Calu3 (cell line): ENCODE measurements at regions not wholly inside any gene's neighbourhood (a gene's known extent, or its start where the extent isn't known, plus 50 kb on each side); places are given as distances from the start of the nearest gene placed in this dataset.

Experiments
- BruUV-seq: library from RNA; stranded (reverse); fragments of 400-500 nt; replicated peaks from 2 replicates; lab custom pipeline; 2021; lab: Mats Ljungman, UMichigan
- CTCF ChIA-PET: fragments of 300-600 bp; sonication (Branson Sonifier 250); formaldehyde crosslinking; loops from one replicate; lab custom pipeline; 2022; ENCODE audit warnings: antibody characterized with exemption; lab: Charles Lee
- DNase-seq: peaks from one replicate; pipeline ENCODE4 v3.0.0; 2022
- H3K27ac Mint-ChIP-seq: one replicate; pipeline ENCODE4 v1.8.0; 2022; ENCODE audit warnings: mixed read lengths; ENCODE audit not compliant: unreplicated experiment
- H3K27me3 Mint-ChIP-seq: one replicate; pipeline ENCODE4 v1.8.0; 2022; ENCODE audit warnings: mixed read lengths; ENCODE audit not compliant: unreplicated experiment
- H3K36me3 Mint-ChIP-seq: one replicate; pipeline ENCODE4 v1.8.0; 2022; ENCODE audit warnings: mild to moderate bottlenecking, moderate library complexity, mixed read lengths; ENCODE audit not compliant: insufficient read depth, unreplicated experiment
- H3K4me1 Mint-ChIP-seq: one replicate; pipeline ENCODE4 v1.8.0; 2022; ENCODE audit warnings: mild to moderate bottlenecking, low read depth, mixed read lengths; ENCODE audit not compliant: unreplicated experiment
- H3K4me3 Mint-ChIP-seq: one replicate; pipeline ENCODE4 v1.8.0; 2022; ENCODE audit warnings: mild to moderate bottlenecking, low read depth, moderate library complexity, mixed read lengths; ENCODE audit not compliant: unreplicated experiment
- H3K9me3 Mint-ChIP-seq: one replicate; pipeline ENCODE4 v1.8.0; 2022; ENCODE audit warnings: low read depth, mixed read lengths; ENCODE audit not compliant: unreplicated experiment
- CTCF ChIP-seq: fragments of 200-600 bp; IDR thresholded peaks from one replicate; pipeline ENCODE4 v1.8.0; 2022; ENCODE audit warnings: antibody characterized with exemption; ENCODE audit not compliant: unreplicated experiment
- intact Hi-C: fragments of 100-400 bp; cut with micrococcal nuclease; formaldehyde crosslinking; loops from one replicate; pipeline ENCODE4 v1.10.0; 2022; ENCODE audit not compliant: unreplicated experiment

- no peaks in the 10 kb centered on the region for H3K4me1 Mint-ChIP-seq
- H3K27ac Mint-ChIP-seq = no peak overlapping the region
- no peak for TF ChIP-seq CTCF
- CTCF ChIA-PET = interaction anchor here (0.6 kb wide), 1 partner anchor 236 kb away, joined by 4 read pairs; no protein-coding TSS in a partner anchor
- no peaks in the 10 kb centered on the region for H3K27me3 Mint-ChIP-seq
- no peak for DNase-seq
- BruUV-seq = no TSS peak
- intact Hi-C loops = no loop called here
- H3K36me3 Mint-ChIP-seq = no peaks in the 10 kb centered on the region
- H3K9me3 Mint-ChIP-seq = no peaks in the 10 kb centered on the region
- no peak overlapping the region for H3K4me3 Mint-ChIP-seq
These were observed 416.8 kb upstream of the SEMA3A start for GRCh38 chr7:84611391-84611790.

GRCh38 chr7:84610390-84610789, 415.8 kb upstream of the SEMA3A start:
- intact Hi-C loops = no loop called here
- no peak for TF ChIP-seq CTCF
- Mint-ChIP-seq H3K27me3 (no peaks in the 10 kb centered on the region), H3K4me1 (no peaks in the 10 kb centered on the region), H3K27ac (no peak overlapping the region), H3K4me3 (no peak overlapping the region), H3K36me3 (no peaks in the 10 kb centered on the region), H3K9me3 (no peaks in the 10 kb centered on the region)
- CTCF ChIA-PET = no interaction called here
- no TSS peak for BruUV-seq
- no peak for DNase-seq

- BruUV-seq = no TSS peak
- Mint-ChIP-seq H3K27me3 (no peaks in the 10 kb centered on the region), H3K4me1 (no peaks in the 10 kb centered on the region), H3K4me3 (no peak overlapping the region), H3K27ac (no peak overlapping the region), H3K9me3 (no peaks in the 10 kb centered on the region), H3K36me3 (no peaks in the 10 kb centered on the region)
- CTCF ChIA-PET = no interaction called here
- TF ChIP-seq CTCF = no peak
- DNase-seq = no peak
- intact Hi-C loops = no loop called here
These were observed 410.7 kb upstream of the SEMA3A start for GRCh38 chr7:84605301-84605700.

- intact Hi-C loops = no loop called here
- TF ChIP-seq CTCF = no peak
- Mint-ChIP-seq H3K9me3 (no peaks in the 10 kb centered on the region), H3K27me3 (no peaks in the 10 kb centered on the region), H3K36me3 (no peaks in the 10 kb centered on the region), H3K4me1 (no peaks in the 10 kb centered on the region), H3K4me3 (no peak overlapping the region), H3K27ac (no peak overlapping the region)
- no peak for DNase-seq
- CTCF ChIA-PET = no interaction called here
- no TSS peak for BruUV-seq
These were observed 409.0 kb upstream of the SEMA3A start for GRCh38 chr7:84603545-84603944.
